OCI-LY7 (cell line): ENCODE measurements at regions not wholly inside any gene's neighbourhood (a gene's known extent, or its start where the extent isn't known, plus 50 kb on each side); places are given as distances from the start of the nearest gene placed in this dataset.

Experiments used
- BruUV-seq: library from RNA; stranded (reverse); fragments of 400-500 nt; replicated peaks from 2 replicates; lab custom pipeline; 2021; lab: Mats Ljungman, UMichigan
- CTCF ChIA-PET: fragments of 300-600 bp; sonication (Branson Sonifier 250); formaldehyde crosslinking; loops from one replicate; lab custom pipeline; 2022; ENCODE audit warnings: antibody characterized with exemption; ENCODE audit not compliant: unreplicated experiment; lab: Charles Lee
- POLR2A ChIA-PET: fragments of 300-600 bp; sonication (Branson Sonifier 250); formaldehyde crosslinking; loops from one replicate; lab custom pipeline; 2022; ENCODE audit warnings: antibody characterized with exemption; lab: Charles Lee
- DNase-seq: peaks from one replicate; pipeline ENCODE4 v3.0.0-alpha.2; 2015; ENCODE audit warnings: low spot score
- H2AFZ ChIP-seq: fragments of 200-600 bp; sonication (generic), shearing (Covaris generic); 2 replicates; pipeline ENCODE4 v1.6.1; 2014; ENCODE audit warnings: mild to moderate bottlenecking, antibody characterized with exemption, low read length, moderate library complexity
- H3K27ac ChIP-seq: fragments of 200-600 bp; sonication (generic); 2 replicates; pipeline ENCODE4 v1.5.1; 2014; ENCODE audit warnings: mixed run types, low read depth, mild to moderate bottlenecking, moderate library complexity, low read length, inconsistent platforms; ENCODE audit not compliant: poor library complexity, severe bottlenecking
- H3K36me3 ChIP-seq: fragments of 200-600 bp; sonication (generic); 2 replicates; pipeline ENCODE4 v1.6.1; 2014; ENCODE audit warnings: mild to moderate bottlenecking, antibody characterized with exemption, low read length, moderate library complexity, mixed read lengths; ENCODE audit not compliant: insufficient read depth
- H3K4me1 ChIP-seq: fragments of 200-600 bp; sonication (generic); 2 replicates; pipeline ENCODE4 v1.5.1; 2014; ENCODE audit warnings: mild to moderate bottlenecking, low read length; ENCODE audit not compliant: insufficient read depth, poor library complexity, severe bottlenecking
- H3K4me2 ChIP-seq: fragments of 200-600 bp; sonication (generic); 2 replicates; pipeline ENCODE4 v1.6.1; 2014; ENCODE audit warnings: mild to moderate bottlenecking, low read length
- H3K4me3 ChIP-seq: fragments of 200-600 bp; sonication (generic); 2 replicates; pipeline ENCODE4 v1.5.1; 2014; ENCODE audit warnings: mild to moderate bottlenecking, low read depth, low read length; ENCODE audit not compliant: poor library complexity, severe bottlenecking
- H3K79me2 ChIP-seq: fragments of 200-600 bp; sonication (generic); 2 replicates; pipeline ENCODE4 v1.6.1; 2016; ENCODE audit warnings: low read depth, mild to moderate bottlenecking, low read length, moderate library complexity, mixed read lengths; ENCODE audit not compliant: insufficient read depth
- H3K9me2 ChIP-seq: fragments of 200-600 bp; sonication (generic); 2 replicates; pipeline ENCODE4 v1.6.1; 2016; ENCODE audit warnings: mild to moderate bottlenecking, low read length, mixed read lengths; ENCODE audit not compliant: insufficient read depth
- H3K9me3 ChIP-seq: fragments of 200-600 bp; sonication (generic); 2 replicates; pipeline ENCODE4 v1.6.1; 2014; ENCODE audit warnings: mild to moderate bottlenecking, mixed run types, low read length, mixed read lengths
- H4K20me1 ChIP-seq: fragments of 200-600 bp; sonication (generic); 2 replicates; pipeline ENCODE4 v1.6.1; 2014; ENCODE audit warnings: mild to moderate bottlenecking, antibody characterized with exemption, low read length, moderate library complexity, mixed read lengths; ENCODE audit not compliant: insufficient read depth
- CTCF ChIP-seq: fragments of 200-600 bp; sonication (generic); conservative IDR thresholded peaks from 2 replicates; pipeline ENCODE4 v1.5.1; 2014; ENCODE audit warnings: mild to moderate bottlenecking, antibody characterized with exemption, low read length, moderate library complexity, mixed read lengths
- EZH2phosphoT487 ChIP-seq: fragments of 200-600 bp; sonication (generic); IDR thresholded peaks from 2 replicates; pipeline ENCODE4 v1.6.1; 2018; ENCODE audit warnings: low read depth, borderline replicate concordance, mild to moderate bottlenecking, mixed run types, antibody characterized with exemption, low read length, moderate library complexity, mixed read lengths
- intact Hi-C: fragments of 100-400 bp; cut with micrococcal nuclease; formaldehyde crosslinking; loops from one replicate; pipeline ENCODE4 v1.10.0; 2022; ENCODE audit not compliant: unreplicated experiment

- Histone ChIP-seq H3K9me2 (no peaks in the 10 kb centered on the region), H2AFZ (no peak overlapping the region), H3K4me1 (no peaks in the 10 kb centered on the region), H3K27ac (no peak overlapping the region), H3K4me3 (no peak overlapping the region), H3K9me3 (no peaks in the 10 kb centered on the region), H3K79me2 (no peaks in the 10 kb centered on the region), H3K4me2 (no peak overlapping the region), H3K36me3 (no peaks in the 10 kb centered on the region), H4K20me1 (no peaks in the 10 kb centered on the region)
- no peak for TF ChIP-seq EZH2phosphoT487
- no peak for TF ChIP-seq CTCF
- intact Hi-C loops = no loop called here
- POLR2A ChIA-PET = no interaction called here
- CTCF ChIA-PET = no interaction called here
- no peak for DNase-seq
- no TSS peak for BruUV-seq
These were observed 133.3 kb downstream of the TNFSF13B start for GRCh38 chr13:108402850-108403249.

GRCh38 chr13:108407495-108407894, 138.0 kb downstream of the TNFSF13B start:
- H3K4me3 ChIP-seq = no peak overlapping the region
- no TSS peak for BruUV-seq
- no peaks in the 10 kb centered on the region for H3K36me3 ChIP-seq
- no peaks in the 10 kb centered on the region for H3K79me2 ChIP-seq
- H3K4me1 ChIP-seq = no peaks in the 10 kb centered on the region
- no peak overlapping the region for H3K27ac ChIP-seq
- H4K20me1 ChIP-seq = no peaks in the 10 kb centered on the region
- intact Hi-C loops = no loop called here
- no peaks in the 10 kb centered on the region for H3K9me3 ChIP-seq
- ChIA-PET CTCF (no interaction called here), POLR2A (no interaction called here)
- DNase-seq = no peak
- no peak overlapping the region for H3K4me2 ChIP-seq
- no peaks in the 10 kb centered on the region for H3K9me2 ChIP-seq
- TF ChIP-seq CTCF = no peak
- no peak for TF ChIP-seq EZH2phosphoT487
- H2AFZ ChIP-seq = no peak overlapping the region

- Histone ChIP-seq H3K4me2 (no peak overlapping the region), H3K79me2 (no peaks in the 10 kb centered on the region), H3K4me1 (no peaks in the 10 kb centered on the region), H3K9me2 (no peaks in the 10 kb centered on the region), H4K20me1 (no peaks in the 10 kb centered on the region), H3K27ac (no peak overlapping the region), H2AFZ (no peak overlapping the region), H3K9me3 (no peaks in the 10 kb centered on the region), H3K4me3 (no peak overlapping the region), H3K36me3 (no peaks in the 10 kb centered on the region)
- TF ChIP-seq CTCF = no peak
- TF ChIP-seq EZH2phosphoT487 = no peak
- ChIA-PET CTCF (no interaction called here), POLR2A (no interaction called here)
- intact Hi-C loops = no loop called here
- no peak for DNase-seq
- BruUV-seq = no TSS peak
These were observed 139.2 kb downstream of the TNFSF13B start for GRCh38 chr13:108408672-108409071.
